Epithelial cell of proximal tubule (primary cell): ENCODE measurements at regions not wholly inside any gene's neighbourhood (a gene's known extent, or its start where the extent isn't known, plus 50 kb on each side); places are given as distances from the start of the nearest gene placed in this dataset.
A peak's percentile ranks its signal among the peaks of the same experiment; 100 is the strongest.
"Not testable (repeated sequence)": the region's sequence is repeated elsewhere in the genome, so short reads cannot be mapped to it uniquely, and the experiment has no call there.

Experiments used
- DNase-seq: peaks from one replicate; pipeline ENCODE4 v3.0.0-alpha.2; 2011; ENCODE audit warnings: low read depth
- H3K4me3 ChIP-seq: 2 replicates; pipeline ENCODE4 v1.5.1; 2011; ENCODE audit warnings: low read depth, mild to moderate bottlenecking, low read length
- CTCF ChIP-seq: conservative IDR thresholded peaks from 2 replicates; pipeline ENCODE4 v1.5.1; 2012; ENCODE audit warnings: low read depth, mild to moderate bottlenecking, low read length

DNA sequence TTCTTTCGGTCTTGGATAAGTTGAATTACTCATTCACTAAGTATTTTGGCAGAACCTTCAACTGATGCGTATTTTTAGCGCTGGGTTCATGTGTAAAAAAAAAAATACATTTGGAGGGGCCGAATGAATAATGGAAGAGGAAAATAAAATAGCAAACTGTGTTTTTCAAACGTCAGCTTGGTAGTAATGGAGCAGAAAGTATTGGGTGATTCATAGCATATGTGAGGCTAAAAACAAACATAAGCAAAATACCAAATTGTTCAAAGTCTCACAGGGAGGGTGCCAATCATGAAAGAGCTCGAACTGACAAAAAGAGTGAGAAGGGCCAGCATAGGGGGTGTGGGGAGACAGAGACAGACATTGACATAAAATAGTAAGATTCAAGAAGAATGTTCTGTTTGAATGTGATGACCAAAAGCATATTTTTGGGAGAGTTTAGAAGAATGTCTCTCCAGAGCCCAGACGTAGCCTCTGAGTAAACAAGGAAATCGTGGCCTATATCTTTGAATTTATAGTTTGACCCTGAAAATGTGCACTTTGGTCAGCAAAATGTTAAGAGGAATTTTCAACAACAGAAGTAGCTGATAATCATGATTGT is 174.9 kb upstream of the HMHB1 start:
- DNase-seq: no peak
- no peak for TF ChIP-seq CTCF
- H3K4me3 ChIP-seq: no peak overlapping the region

DNA sequence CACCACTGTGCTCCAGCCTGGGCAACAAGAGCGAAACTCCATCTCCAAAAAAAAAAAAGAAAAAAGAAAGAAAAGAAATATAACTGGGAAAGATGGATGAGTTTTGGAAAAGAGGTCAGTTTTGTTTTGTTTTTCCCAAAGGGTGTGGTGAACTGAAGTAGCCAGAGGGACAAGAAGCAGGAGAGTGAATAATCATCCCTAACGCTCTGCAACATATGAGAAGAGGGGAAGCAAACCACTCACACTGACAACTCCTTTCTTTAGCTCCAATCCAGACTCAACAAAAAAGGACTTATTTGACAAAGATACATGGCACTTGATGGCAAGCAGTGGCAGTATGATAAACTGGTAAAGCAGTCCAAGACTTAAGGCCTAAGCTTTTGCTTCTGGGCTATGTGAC is 176.1 kb upstream of the HMHB1 start:
- no peak for DNase-seq
- TF ChIP-seq CTCF: no peak
- H3K4me3 ChIP-seq: no peak overlapping the region

DNA sequence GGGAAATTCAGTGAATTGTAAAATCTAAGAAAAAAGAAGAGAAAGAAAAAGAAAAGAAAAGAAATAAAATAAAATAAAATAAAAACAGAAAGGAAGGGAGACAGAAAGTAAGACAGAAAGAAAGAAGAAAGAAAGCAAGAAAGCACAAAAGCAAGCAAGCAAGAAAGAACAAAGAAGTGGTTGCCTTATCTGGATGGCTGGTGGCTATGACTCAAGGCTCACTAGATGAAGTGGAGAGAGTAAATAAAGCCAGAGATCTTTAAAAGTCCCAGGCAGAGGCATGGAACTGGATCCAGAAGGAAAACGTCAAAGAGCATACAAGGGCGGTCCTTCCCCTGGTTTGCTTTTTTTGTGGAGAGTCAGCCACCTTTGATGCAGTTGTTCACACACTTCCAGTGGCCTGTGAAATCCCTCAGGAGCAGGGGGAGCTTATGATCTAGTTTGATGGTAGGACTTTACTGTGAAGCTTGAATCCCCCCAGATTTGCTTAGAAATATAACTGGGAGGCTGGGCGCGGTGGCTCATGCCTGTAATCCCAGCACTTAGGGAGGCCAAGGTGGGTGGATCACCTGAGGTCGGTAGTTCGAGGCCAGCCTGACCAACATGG is 176.7 kb upstream of the HMHB1 start:
- no peak overlapping the region for H3K4me3 ChIP-seq
- TF ChIP-seq CTCF: no peak
- no peak for DNase-seq

GRCh38 chr5:143634689-143635088 is 177.3 kb upstream of the HMHB1 start:
- no peak for TF ChIP-seq CTCF
- no peak for DNase-seq
- H3K4me3 ChIP-seq: no peak overlapping the region

DNA sequence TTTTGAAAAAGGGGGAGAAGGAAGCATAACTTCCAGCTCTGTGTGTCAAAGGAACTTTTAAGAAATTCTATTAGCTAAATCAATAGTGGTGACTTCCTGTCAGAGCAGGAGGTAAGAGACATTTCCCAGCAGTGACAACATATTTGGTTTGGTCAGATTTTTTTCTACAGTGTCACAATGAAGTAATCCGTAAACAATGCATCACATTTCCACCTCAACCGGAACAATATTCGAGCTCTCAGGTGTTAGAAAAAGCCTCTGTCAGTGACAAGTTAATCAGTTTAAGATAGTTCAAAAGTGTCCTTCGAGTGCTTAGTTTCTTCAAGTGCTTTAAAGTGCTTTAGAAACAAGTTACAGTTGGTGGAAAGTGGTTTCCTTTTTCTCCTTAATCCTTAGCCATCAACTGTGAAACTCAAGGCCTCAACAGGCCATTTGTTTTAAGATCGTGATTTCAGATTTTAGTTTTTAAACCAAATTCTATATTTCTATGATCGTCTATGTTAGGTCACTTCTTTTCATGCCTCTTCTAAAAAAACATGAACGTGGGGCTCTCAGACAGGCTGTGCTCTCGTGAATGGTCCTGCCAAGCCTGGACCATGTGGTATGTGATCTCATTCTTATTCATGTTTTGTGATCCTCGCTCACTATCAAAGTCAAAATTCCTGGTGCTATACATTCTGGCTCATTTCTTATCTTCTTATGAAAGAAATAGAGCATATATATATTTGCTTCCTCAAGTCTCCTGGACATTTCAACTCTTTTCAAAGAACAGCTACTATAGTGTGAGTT is 181.9 kb upstream of the HMHB1 start:
- DNase-seq: peak; percentile 52
- H3K4me3 ChIP-seq: no peak overlapping the region
- no peak for TF ChIP-seq CTCF

DNA sequence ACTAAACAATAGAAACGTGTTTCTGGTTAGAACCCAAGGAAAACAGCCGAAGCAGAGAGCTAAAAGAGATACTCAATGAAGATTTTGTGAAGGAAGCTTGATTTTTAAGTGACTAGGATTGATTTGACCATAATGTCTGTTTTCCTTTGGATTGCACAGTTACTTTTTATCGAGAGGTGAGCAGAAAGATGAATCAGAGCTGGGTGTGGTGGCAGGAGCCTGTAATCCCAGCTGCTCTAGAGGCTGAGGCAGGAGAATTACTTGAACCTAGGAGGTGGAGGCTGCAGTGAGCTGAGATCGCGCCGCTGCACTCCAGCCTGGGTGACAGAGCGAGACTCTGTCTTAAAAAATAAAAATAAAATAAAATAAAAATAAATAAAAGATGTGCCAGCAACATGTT is 186.9 kb upstream of the HMHB1 start:
- not testable (repeated sequence) for DNase-seq, H3K4me3 ChIP-seq

DNA sequence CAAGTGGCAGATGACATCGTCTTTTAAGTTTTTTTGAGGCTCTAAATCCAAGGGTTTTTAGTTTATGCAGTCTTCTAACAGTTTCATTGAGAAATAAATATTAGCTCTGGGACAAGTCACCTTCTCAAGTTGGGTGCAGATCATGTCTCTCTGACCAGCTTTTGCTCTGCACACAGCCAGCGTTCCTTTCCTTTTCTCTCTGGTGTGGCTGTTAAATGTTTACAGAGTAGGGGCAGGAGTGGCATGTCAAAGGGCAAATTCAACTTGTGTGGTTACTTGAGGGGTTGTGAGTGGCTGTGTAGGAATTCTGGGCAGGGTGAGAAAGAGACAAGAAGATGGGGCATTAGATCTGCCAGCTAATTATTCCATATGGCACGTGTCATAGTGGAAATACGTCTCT is 187.5 kb upstream of the HMHB1 start:
- TF ChIP-seq CTCF: no peak
- DNase-seq: no peak
- no peak overlapping the region for H3K4me3 ChIP-seq
